HG02798 (cell line): ENCODE measurements at regions not wholly inside any gene's neighbourhood (a gene's known extent, or its start where the extent isn't known, plus 50 kb on each side); places are given as distances from the start of the nearest gene placed in this dataset.

Source experiments
- ATAC-seq: cut with Tn5 transposase; IDR thresholded peaks from one replicate; pipeline ENCODE4 v1.9.1; 2021; ENCODE audit warnings: mild to moderate bottlenecking; ENCODE audit not compliant: unreplicated experiment, poor library complexity

- no peak for ATAC-seq
Observed at GRCh38 chr1:30611741-30612309, 111.6 kb downstream of the MATN1 start.

- ATAC-seq, result no peak
Observed at GRCh38 chr1:30610917-30611316, 112.5 kb downstream of the MATN1 start.

GRCh38 chr1:30609999-30610345 is 113.4 kb downstream of the MATN1 start:
- no peak for ATAC-seq

- ATAC-seq, result no peak
Observed at GRCh38 chr1:30609336-30609998, 113.9 kb downstream of the MATN1 start.

- ATAC-seq, result no peak
Observed at GRCh38 chr1:30607723-30608122, 115.7 kb downstream of the MATN1 start.

GRCh38 chr1:30606166-30606565 is 117.2 kb downstream of the MATN1 start:
- ATAC-seq, result no peak

GRCh38 chr1:30605441-30605920 is 117.9 kb downstream of the MATN1 start:
- ATAC-seq, result no peak

GRCh38 chr1:30604801-30605440 is 118.5 kb downstream of the MATN1 start:
- no peak for ATAC-seq

GRCh38 chr1:30603081-30603858 is 120.1 kb downstream of the MATN1 start:
- no peak for ATAC-seq

- ATAC-seq, result no peak
Observed at GRCh38 chr1:30601316-30602085, 121.9 kb downstream of the MATN1 start.

GRCh38 chr1:30600706-30601105 is 122.7 kb downstream of the MATN1 start:
- no peak for ATAC-seq

GRCh38 chr1:30600258-30600657 is 123.1 kb downstream of the MATN1 start:
- ATAC-seq, result no peak

GRCh38 chr1:30599721-30600120 is 123.7 kb downstream of the MATN1 start:
- ATAC-seq, result no peak

- no peak for ATAC-seq
Observed at GRCh38 chr1:30598571-30599114, 124.7 kb downstream of the MATN1 start.

GRCh38 chr1:30597711-30598110 is 125.7 kb downstream of the MATN1 start:
- no peak for ATAC-seq

GRCh38 chr1:30596891-30597290 is 126.5 kb downstream of the MATN1 start:
- no peak for ATAC-seq

GRCh38 chr1:30596470-30596869 is 126.9 kb downstream of the MATN1 start:
- ATAC-seq, result no peak

GRCh38 chr1:30589083-30589482 is 134.3 kb downstream of the MATN1 start:
- no peak for ATAC-seq

- ATAC-seq, result no peak
Observed at GRCh38 chr1:30588311-30589073, 134.9 kb downstream of the MATN1 start.
